ENCODE measurements at regions not wholly inside any gene's neighbourhood (a gene's known extent, or its start where the extent isn't known, plus 50 kb on each side); places are given as distances from the start of the nearest gene placed in this dataset.

DNA sequence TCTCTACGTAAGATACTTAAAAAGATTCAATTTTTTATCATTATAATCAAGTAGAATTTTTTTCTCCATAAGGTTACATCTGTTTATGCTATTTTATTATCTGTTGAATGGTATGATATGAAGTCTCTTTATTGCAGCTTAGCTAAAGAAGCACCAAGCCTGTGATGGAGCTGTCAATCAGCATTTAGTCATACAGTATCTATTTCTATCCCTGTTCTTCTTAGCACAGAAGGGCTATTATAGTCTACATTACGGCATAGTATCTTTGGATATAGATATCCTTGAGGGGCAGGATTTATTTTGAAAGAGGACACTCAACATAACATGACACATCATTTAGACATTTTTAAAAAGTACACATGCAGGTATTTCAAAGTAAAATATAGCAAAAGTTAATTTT lies 277.1 kb downstream of the FOXG1 start:
- no peak for DNase-seq (ENCODE audit: low read depth)
- no peak for TF ChIP-seq CTCF (IDR thresholded peaks at IDR 0.05; ENCODE audit: insufficient read depth, low read length, poor library complexity, severe bottlenecking)
- no peaks in the 10 kb centered on the region for H3K36me3 ChIP-seq (ENCODE audit: control insufficient read depth, insufficient read depth, low read length)
- no peak overlapping the region for H3K4me3 ChIP-seq (ENCODE audit: low read depth, low read length)
- no peaks in the 10 kb centered on the region for H3K27me3 ChIP-seq (ENCODE audit: control insufficient read depth, insufficient read depth, low read length)

GRCh38 chr14:29045237-29045636 lies 278.6 kb downstream of the FOXG1 start:
- Histone ChIP-seq H3K27me3 (ENCODE audit: control insufficient read depth, insufficient read depth, low read length) (no peaks in the 10 kb centered on the region), H3K36me3 (ENCODE audit: control insufficient read depth, insufficient read depth, low read length) (no peaks in the 10 kb centered on the region), H3K4me3 (ENCODE audit: low read depth, low read length) (no peak overlapping the region)
- no peak for DNase-seq (ENCODE audit: low read depth)
- TF ChIP-seq CTCF (IDR thresholded peaks at IDR 0.05; ENCODE audit: insufficient read depth, low read length, poor library complexity, severe bottlenecking): no peak

GRCh38 chr14:29054119-29054518 lies 287.5 kb downstream of the FOXG1 start:
- no peaks in the 10 kb centered on the region for H3K27me3 ChIP-seq (ENCODE audit: control insufficient read depth, insufficient read depth, low read length)
- no peak for TF ChIP-seq CTCF (IDR thresholded peaks at IDR 0.05; ENCODE audit: insufficient read depth, low read length, poor library complexity, severe bottlenecking)

GRCh38 chr14:29056041-29056566 lies 289.5 kb downstream of the FOXG1 start:
- DNase-seq (ENCODE audit: low read depth): no peak
- Histone ChIP-seq H3K27me3 (ENCODE audit: control insufficient read depth, insufficient read depth, low read length) (no peaks in the 10 kb centered on the region), H3K4me3 (ENCODE audit: low read depth, low read length) (no peak overlapping the region), H3K36me3 (ENCODE audit: control insufficient read depth, insufficient read depth, low read length) (no peaks in the 10 kb centered on the region)
- TF ChIP-seq CTCF (IDR thresholded peaks at IDR 0.05; ENCODE audit: insufficient read depth, low read length, poor library complexity, severe bottlenecking): no peak

More at GRCh38 chr14:29054119-29054518, 287.5 kb downstream of the FOXG1 start:
- Histone ChIP-seq H3K4me3 (ENCODE audit: low read depth, low read length) (no peak overlapping the region), H3K36me3 (ENCODE audit: control insufficient read depth, insufficient read depth, low read length) (no peaks in the 10 kb centered on the region)
- no peak for DNase-seq (ENCODE audit: low read depth)

DNA sequence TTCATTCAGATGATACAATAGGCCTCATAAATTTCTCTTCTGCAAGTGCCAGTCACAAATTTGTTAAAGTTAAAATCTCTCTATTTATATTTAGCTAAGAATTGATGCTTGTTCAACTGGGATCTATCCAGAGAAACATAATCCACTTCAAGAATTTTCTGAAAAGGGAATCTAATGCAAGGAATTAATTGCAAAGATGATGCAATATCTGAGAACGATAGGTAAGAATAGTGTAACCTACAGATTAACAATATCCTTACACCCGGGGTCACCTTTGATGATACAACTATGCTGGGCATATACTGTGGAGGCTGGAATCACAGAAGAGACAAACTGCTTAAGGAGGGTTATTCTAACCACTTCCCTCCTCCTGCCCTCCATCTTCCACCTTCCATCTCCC lies 295.1 kb downstream of the FOXG1 start:
- no peak for DNase-seq (ENCODE audit: low read depth)
- no peaks in the 10 kb centered on the region for H3K27me3 ChIP-seq (ENCODE audit: control insufficient read depth, insufficient read depth, low read length)
- H3K4me3 ChIP-seq (ENCODE audit: low read depth, low read length): no peak overlapping the region
- H3K36me3 ChIP-seq (ENCODE audit: control insufficient read depth, insufficient read depth, low read length): no peaks in the 10 kb centered on the region
- TF ChIP-seq CTCF (IDR thresholded peaks at IDR 0.05; ENCODE audit: insufficient read depth, low read length, poor library complexity, severe bottlenecking): no peak

DNA sequence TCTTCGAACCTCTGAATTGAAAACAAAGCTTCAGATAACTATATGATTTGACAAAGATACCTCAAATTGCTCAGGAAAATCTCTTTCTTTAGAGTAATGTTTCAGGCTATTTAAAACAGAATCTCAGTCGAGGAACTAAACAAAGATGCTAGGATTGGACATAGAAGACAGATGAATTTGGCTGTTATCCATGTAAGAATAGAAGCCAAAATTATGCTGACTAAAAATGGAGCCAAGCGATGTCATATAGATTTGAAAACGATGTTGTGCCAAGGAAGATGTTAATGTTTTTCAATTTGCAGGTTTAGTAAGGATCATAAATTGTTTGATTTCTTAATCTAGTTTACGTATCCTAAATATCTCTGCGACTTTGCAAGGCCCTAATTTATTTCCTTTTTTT lies 295.9 kb downstream of the FOXG1 start:
- H3K36me3 ChIP-seq (ENCODE audit: control insufficient read depth, insufficient read depth, low read length): no peaks in the 10 kb centered on the region
- no peaks in the 10 kb centered on the region for H3K27me3 ChIP-seq (ENCODE audit: control insufficient read depth, insufficient read depth, low read length)
- TF ChIP-seq CTCF (IDR thresholded peaks at IDR 0.05; ENCODE audit: insufficient read depth, low read length, poor library complexity, severe bottlenecking): no peak
- H3K4me3 ChIP-seq (ENCODE audit: low read depth, low read length): no peak overlapping the region
- no peak for DNase-seq (ENCODE audit: low read depth)
